AG04450 (cell line): ENCODE measurements at regions not wholly inside any gene's neighbourhood (a gene's known extent, or its start where the extent isn't known, plus 50 kb on each side); places are given as distances from the start of the nearest gene placed in this dataset.

Source experiments
- CTCF ChIA-PET: fragments of 300-600, 350-600 bp; formaldehyde crosslinking; extraction: SDS; loops from one replicate; lab custom pipeline; 2022; ENCODE audit warnings: antibody characterized with exemption, inconsistent platforms; lab: Charles Lee
- POLR2A ChIA-PET: fragments of 350-600 bp; formaldehyde crosslinking; extraction: SDS; loops from one replicate; lab custom pipeline; 2021; ENCODE audit warnings: antibody characterized with exemption, inconsistent platforms; lab: Yijun Ruan, JAX
- DNase-seq: peaks from one replicate; pipeline ENCODE4 v3.0.0-alpha.2; 2011; ENCODE audit warnings: low read depth, low spot score
- H3K27ac ChIP-seq: one replicate; pipeline ENCODE4 v1.5.1; 2012; ENCODE audit warnings: low read depth, low read length, control low read depth
- H3K27me3 ChIP-seq: one replicate; pipeline ENCODE4 v1.6.0; 2012; ENCODE audit warnings: low read length; ENCODE audit not compliant: control insufficient read depth, insufficient read depth
- H3K4me3 ChIP-seq: 2 replicates; pipeline ENCODE4 v1.5.1; 2011; ENCODE audit warnings: mild to moderate bottlenecking, low read depth, low read length, control low read depth
- H3K9me3 ChIP-seq: 2 replicates; pipeline ENCODE4 v1.5.1; 2012; ENCODE audit warnings: low read length; ENCODE audit not compliant: control insufficient read depth, insufficient read depth
- TF ChIP-seq, protein P1 (sequence below): IDR thresholded peaks from 2 replicates; pipeline ENCODE4 v1.5.1; 2011; ENCODE audit warnings: low read depth, low read length, control low read depth, inconsistent platforms

DNA sequence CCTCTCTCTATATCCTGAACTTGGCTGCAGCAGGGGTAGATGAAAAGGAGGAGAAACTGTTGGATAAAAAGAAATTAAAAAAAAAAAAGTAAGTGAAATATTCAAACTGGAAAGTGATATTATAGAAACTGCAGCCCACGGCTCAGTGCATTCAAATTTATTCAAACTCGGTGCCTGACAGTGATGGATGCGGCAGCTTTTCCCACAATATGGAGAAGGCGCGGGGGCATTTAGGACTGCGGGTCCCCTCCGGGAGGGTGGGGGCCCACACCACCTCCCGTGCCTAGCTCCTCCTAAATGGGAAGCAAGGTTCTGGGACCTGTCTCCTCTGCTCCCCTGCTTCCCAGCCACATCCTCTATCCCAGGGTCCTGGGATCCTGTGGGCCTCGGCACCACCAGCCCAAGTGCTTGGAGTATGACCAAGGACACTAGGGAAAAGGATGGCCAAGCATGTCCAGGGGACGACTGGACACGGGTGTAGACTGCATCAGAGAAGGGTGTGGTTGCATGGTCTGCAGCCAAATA lies 82.4 kb downstream of the HIF1AN start:
- ChIA-PET POLR2A (no interaction called here), CTCF (no interaction called here)
- H3K9me3 ChIP-seq = no peaks in the 10 kb centered on the region
- DNase-seq = no peak
- no peak overlapping the region for H3K27ac ChIP-seq
- TF ChIP-seq, protein P1, sequence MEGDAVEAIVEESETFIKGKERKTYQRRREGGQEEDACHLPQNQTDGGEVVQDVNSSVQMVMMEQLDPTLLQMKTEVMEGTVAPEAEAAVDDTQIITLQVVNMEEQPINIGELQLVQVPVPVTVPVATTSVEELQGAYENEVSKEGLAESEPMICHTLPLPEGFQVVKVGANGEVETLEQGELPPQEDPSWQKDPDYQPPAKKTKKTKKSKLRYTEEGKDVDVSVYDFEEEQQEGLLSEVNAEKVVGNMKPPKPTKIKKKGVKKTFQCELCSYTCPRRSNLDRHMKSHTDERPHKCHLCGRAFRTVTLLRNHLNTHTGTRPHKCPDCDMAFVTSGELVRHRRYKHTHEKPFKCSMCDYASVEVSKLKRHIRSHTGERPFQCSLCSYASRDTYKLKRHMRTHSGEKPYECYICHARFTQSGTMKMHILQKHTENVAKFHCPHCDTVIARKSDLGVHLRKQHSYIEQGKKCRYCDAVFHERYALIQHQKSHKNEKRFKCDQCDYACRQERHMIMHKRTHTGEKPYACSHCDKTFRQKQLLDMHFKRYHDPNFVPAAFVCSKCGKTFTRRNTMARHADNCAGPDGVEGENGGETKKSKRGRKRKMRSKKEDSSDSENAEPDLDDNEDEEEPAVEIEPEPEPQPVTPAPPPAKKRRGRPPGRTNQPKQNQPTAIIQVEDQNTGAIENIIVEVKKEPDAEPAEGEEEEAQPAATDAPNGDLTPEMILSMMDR = no peak
- H3K27me3 ChIP-seq = peaks cover 30% of the 10 kb centered on the region
- no peak overlapping the region for H3K4me3 ChIP-seq

DNA sequence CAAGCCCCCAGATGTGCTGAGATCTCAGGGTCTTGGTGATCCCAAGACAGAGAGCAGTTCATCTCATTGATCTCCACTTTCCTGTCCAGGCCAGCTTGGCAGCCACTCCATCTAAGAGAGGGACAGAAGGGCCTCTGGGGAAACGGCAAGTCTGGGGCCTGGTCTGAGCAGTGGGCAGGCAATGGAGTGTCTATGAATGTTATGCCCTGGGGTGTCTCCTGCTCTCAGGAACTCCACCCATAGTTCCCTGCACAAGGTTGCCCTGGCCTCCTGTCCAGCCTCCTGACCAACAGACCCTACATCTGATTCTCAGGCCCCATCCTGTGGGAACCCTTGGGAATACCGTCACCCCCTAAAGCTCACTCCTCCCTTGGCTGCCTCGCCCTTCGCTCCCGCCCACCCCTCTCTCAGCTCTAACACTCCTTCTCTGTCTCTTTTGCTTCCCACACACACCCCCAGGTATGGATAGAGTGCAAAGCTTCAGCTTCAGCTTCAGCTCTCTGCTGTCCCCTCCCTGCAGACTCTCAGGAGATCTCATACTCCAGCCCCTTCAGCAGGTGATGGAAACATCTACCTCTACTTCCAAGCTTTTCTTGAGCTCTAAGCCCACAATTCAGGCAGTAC lies 83.0 kb downstream of the HIF1AN start:
- DNase-seq = no peak
- CTCF ChIA-PET = no interaction called here
- no peaks in the 10 kb centered on the region for H3K9me3 ChIP-seq
- peaks cover 34% of the 10 kb centered on the region for H3K27me3 ChIP-seq
- no peak overlapping the region for H3K4me3 ChIP-seq
- POLR2A ChIA-PET = no interaction called here
- no peak overlapping the region for H3K27ac ChIP-seq
- TF ChIP-seq, protein P1 = no peak

GRCh38 chr10:100620087-100620835 lies 84.5 kb downstream of the HIF1AN start:
- TF ChIP-seq, protein P1 = no peak
- H3K27me3 ChIP-seq = peaks cover 37% of the 10 kb centered on the region
- no peaks in the 10 kb centered on the region for H3K9me3 ChIP-seq
- DNase-seq = no peak
- ChIA-PET POLR2A (no interaction called here), CTCF (no interaction called here)
- no peak overlapping the region for H3K27ac ChIP-seq
- no peak overlapping the region for H3K4me3 ChIP-seq

- no peak overlapping the region for H3K4me3 ChIP-seq
- H3K27ac ChIP-seq = no peak overlapping the region
- ChIA-PET POLR2A (no interaction called here), CTCF (interaction anchor here (1.1 kb wide), 1 partner anchor 103 kb away, joined by 3 read pairs; no protein-coding TSS in a partner anchor)
- TF ChIP-seq, protein P1 = no peak
- H3K27me3 ChIP-seq = peaks cover 42% of the 10 kb centered on the region
- H3K9me3 ChIP-seq = no peaks in the 10 kb centered on the region
- DNase-seq = no peak
These were observed 85.8 kb downstream of the HIF1AN start for GRCh38 chr10:100621360-100622205.
